GM19238 (cell line): ENCODE measurements at regions not wholly inside any gene's neighbourhood (a gene's known extent, or its start where the extent isn't known, plus 50 kb on each side); places are given as distances from the start of the nearest gene placed in this dataset.
A peak's percentile ranks its signal among the peaks of the same experiment; 100 is the strongest.

Source experiments
- DNase-seq: peaks from one replicate; pipeline ENCODE4 v3.0.0; 2011; ENCODE audit warnings: low spot score; ENCODE audit not compliant: insufficient read length

DNA sequence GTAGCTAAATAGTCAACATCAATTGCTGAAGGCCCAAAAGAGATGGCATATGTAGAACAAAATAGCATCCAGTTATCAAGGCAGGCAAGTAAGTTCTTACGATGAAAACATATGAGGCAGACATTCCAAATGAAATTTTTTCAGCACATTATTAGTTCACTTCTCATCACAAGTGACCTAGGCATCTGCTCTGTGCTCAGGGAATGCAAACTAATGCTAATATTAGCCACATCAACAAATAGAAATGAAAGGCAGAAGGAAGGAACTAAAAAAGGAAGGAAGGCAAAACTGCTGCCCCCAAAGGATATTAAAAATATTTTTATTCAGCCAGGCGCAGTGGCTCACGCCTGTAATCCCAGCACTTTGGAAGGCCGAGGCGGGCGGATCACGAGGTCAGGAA lies 51.2 kb upstream of the ROCK1 start:
- no peak for DNase-seq

DNA sequence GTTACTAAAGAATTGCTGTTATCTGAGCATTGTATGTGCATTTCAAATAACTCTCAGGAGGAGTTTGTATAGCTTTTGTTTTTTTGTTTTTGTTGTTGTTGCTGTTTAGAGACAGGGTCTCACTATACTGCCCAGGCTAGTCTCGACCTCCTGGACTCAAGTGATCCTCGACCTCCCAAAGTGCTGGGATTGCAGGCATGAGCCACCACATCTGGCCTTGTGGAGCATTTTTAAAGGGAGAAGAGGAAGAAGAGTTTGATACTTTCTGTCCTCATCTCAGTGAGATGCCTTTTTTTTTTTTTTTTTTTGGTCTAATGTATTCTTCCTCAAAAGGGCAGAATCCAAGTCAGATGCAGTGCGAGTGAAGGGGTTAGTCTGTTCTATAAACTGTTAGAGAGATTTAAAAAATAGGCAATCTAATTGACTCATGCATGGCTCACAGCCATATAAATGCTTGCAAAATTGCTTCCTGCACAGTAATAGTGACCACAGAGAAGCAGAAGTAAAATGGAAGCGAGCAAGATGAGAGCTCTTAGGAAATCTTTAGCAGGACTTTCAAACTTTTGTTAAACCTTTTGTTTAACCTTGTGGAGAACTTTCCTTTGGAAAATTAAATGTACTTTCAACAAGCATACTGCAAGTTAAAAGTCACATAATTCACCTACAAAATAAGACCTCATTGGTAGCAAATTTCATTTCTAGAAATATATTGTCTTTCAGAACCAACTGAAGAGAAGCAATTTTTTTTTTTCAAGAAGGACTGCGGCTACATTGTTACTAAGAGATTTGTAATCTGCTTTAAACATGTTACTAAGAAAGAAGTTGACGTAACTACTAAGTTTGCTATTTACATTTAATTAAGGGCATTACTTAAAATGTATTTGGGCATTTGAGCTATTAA lies 52.3 kb upstream of the ROCK1 start:
- DNase-seq: no peak

DNA sequence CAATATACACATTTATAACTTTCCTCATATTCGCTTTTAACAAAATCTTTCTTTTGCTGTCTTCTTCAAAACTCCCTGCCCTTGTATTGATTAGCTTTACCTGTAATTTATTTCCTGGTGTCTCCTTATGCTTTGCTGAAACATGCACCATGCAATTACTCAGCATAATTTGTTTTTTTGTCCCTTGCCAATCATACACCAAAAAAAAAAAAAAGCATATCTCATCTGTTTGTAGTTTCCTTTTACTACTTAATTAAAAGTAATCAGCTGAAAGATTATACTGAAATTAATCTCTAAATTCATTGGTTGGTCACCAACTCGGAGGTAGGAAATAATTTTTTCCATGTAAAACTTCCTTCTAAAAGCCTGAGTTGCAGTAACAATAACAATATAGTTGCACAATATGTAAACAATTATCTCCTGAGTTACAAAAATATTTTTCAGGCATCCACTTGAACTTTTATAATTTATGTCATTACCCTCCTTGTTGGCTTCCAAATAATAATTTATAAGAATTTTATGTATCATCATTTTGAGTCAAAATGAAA lies 53.0 kb upstream of the ROCK1 start:
- no peak for DNase-seq

DNA sequence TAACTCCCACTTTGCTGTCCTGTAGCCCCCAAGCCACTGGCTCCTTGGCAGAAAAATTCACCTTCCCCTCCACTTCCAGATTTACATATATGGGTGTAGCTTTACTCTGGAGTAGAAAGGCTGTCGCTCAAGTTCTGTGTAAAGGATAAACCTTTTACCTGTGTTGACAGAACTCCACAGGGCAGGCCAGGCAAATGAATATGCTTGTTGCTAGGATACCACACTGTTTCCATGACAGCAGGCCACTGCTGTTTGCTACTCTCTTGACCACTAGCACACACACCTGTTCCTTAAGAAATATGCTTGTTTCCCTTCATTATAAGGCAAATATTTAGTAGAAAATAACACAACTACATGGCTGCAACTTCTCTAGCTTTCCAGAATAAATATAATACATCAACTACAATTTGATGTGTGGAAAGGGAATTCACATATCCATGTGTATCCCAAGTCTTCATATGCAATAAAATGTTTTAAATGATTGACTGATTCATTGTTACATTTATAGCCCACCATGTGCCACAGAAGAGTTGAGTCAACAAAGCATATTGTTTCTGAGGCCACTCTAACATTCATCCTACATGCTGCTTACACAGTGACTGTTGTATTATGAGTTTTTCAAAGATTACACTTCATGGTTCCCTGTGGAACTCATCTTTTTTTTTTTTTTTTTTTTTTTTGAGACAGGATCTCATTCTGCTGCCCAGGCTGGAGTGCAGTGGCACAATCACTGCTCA lies 56.2 kb upstream of the ROCK1 start:
- DNase-seq: no peak

DNA sequence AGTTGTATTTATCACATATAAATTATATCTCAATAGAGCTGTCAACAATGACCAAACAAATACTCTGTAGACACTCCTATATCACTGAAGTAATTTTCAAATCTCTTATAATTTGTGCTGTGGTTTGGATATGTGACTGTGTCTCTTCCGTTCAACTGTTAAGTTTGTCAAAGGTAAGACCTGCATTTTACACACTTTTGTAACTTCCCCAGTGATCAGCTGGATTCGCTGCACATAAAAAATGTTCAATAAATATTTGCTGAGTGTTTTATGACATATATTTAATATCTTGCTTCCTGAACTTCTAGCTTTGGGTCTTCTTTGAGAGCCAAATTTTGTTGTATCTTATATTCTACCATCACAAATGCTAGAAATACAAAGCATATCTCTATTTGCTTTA lies 57.3 kb upstream of the ROCK1 start:
- no peak for DNase-seq

DNA sequence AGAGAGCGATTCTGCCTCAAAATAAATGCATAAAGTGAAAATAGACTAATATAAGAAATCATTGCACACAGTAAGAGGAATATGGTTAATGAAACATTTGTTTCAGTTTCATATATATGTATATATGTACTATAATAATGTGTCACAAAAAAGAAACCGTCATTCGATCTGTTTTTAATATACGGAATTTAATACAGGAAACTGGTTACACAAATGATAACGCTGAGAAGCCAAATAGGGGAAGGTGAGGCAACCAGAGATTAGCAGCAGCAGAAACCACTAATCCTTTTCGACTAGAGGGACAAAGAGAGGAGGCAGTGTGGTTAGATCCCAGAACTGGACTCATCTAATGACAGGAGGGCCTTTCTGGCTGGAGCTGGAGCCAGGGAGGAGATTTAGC lies 64.2 kb upstream of the GREB1L start:
- DNase-seq: no peak

DNA sequence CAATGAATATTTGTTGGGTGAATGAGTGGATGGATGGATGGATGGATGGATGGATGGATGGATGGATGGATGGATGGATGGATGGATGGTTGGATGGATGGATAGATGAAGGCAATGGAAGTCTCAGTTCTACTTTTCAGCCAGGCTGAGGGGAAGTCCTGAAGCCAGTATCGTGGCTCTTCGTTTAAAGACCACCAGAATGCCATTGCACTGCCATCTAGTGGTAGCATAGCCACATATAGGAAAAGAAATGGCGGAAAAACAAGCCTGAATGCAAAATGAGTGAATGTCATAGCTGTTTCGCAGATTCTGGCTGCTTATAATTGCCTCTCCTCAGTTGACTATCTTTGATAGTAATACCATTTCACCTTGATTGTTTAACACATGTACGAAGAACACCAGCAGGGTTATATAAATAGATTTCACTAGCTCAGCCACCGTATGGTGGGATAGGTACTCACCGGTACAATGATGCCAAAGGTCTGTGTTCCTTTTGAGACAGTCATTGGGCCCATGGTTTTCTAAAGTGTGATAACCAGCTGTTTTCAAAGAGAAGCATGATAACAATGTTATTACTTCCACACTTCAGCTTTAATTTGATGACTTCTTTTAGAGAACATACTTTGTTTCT lies 62.3 kb upstream of the GREB1L start:
- DNase-seq: peak; percentile 19

DNA sequence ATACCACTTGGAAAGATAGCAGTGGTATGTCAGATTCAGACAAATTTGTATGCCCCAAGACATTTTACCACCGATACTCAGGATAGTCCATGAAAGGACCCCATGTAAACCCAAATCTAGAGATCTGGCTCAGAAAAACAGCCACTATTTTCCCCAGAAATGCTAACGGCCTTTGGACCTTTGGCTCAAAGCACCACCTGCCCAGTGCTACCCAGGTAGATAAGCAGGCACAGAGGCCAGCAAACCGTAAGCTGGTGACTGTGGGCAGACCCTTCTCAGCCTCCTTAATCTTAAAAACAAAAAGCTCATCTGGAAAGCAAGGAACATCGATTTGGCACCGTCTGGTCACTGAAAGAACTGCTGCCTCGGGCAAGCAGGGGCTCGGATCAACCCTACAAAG lies 61.4 kb upstream of the GREB1L start:
- DNase-seq: no peak

DNA sequence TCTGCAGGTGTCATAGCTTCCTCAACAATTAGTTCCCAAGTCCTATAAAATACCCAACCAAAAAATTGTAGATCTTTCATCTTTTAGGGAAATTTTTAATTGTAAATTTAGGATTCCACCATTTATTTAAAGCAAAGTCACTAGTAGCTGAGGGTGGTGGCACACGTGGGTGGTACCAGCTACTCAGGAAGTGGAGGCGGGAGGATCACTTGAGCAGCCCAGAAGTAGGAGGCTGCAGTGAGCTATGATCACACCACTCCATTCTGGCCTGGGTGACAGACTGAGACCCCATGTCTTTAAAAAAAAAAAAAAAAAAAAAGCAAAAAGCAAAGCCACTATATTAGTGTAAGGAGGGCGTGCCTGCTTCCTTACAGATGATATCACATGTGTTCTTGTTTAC lies 60.3 kb upstream of the GREB1L start:
- no peak for DNase-seq

DNA sequence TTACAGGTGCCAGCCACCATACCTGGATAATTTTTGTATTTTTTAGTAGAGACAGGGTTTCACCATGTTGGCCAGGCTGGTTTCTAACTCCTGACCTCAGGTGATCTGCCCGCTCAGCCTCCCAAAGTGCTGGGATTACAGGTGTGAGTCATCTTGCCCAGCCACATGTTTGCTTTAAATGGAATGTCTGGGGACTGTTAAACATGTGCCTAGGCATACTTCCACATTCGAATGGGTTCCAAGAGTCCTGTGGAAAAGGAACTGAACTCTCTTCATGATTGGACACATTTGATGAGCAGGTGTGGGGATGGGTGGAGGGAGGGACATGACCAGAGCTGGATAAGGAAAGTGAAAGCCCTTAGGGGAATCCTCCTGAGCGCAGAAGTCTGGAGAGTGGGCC lies 58.4 kb upstream of the GREB1L start:
- no peak for DNase-seq

DNA sequence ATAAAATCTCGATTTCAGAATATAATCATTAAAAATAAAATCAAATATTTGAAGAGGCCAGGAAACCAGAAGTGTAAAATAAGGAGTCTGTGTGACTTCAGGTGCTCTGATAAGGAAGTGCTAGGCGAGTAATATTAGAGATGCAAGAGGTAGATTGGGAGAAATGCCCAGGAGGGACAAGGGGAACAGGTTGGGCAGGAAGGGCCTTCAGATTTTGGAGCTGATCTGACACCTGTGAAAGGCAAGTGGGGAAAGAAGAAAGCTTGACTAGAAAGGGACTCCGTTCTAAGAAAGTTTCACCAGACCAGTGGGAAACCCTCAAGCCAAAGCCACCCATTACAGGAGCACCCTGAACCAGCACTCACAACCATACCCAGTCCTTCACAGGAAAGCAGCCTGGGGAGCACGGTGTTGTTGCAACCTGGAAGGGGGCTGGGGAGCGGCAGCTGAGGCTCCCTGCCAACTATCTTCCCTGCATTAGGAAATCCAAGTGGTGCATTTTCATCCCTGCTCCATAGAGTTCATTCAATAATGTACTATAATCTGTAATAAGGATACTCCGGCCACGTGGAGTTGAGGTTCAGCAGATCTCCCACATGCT lies 57.5 kb upstream of the GREB1L start:
- no peak for DNase-seq

DNA sequence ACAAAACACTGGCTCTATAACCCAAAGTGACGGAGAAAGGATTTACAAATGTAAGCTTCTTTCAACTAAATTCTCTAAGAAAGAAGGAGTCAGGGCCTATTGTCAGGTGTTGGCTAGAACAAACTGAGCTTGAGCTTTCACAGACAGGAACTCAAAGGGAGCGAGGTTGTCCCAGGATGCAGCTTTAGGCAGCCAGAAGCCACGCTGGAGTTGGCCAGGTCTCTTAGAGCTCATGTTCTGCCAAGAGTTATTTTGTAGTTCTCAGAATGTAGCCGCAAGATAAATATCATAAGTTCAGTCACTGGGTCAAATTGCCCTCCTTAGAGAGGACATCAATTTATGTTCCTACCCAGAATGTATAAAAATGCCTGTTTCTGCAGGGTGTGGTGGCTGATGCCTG lies 54.1 kb upstream of the GREB1L start:
- DNase-seq: no peak

DNA sequence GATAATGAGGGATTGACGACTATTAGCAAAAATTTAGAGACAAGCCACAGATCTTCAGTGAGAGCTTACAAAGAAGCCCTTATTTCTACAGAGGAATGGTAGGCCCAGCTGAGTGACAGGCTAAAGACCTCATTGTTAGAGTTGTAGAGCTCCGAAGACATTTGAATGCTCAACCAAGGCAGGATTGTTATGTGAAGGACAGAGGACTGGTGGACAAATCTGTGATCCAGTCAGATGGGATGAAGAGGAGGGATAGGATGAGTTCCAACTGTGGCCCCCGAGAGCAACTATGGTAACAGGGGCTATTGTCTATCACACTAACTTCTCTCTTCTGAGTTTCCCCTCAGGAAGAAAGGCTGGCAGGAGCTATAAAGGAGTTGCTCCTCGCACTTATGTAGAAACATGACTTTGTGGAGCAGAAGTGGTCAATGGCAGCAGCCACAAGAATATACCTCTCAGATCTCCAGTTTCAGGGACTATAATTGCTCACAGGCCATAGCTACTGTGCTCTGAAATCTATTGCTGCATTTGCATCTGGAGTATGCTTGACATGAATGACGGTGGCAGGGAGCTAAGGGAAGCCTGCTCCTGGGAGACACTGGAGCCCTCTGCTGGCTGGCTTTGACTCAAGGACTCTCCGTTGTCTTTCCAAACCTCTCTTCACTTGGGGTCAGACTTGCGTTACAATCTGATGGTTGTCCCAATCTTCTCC lies 50.3 kb upstream of the GREB1L start:
- DNase-seq: no peak
